GM10266 (cell line): ENCODE measurements at regions not wholly inside any gene's neighbourhood (a gene's known extent, or its start where the extent isn't known, plus 50 kb on each side); places are given as distances from the start of the nearest gene placed in this dataset.

ENCODE experiments used
- DNase-seq: peaks from one replicate; pipeline ENCODE4 v3.0.0; 2012; ENCODE audit errors: extremely low spot score
- CTCF ChIP-seq: IDR thresholded peaks from 2 replicates; pipeline ENCODE4 v1.5.1; 2012; ENCODE audit warnings: mild to moderate bottlenecking, low read depth; ENCODE audit not compliant: control insufficient read depth, insufficient read depth; ENCODE audit errors: missing control alignments

- DNase-seq, result no peak
- TF ChIP-seq CTCF, result no peak
Measured at GRCh38 chr3:102017784-102018183, 168.5 kb downstream of the NFKBIZ start.

GRCh38 chr3:102018551-102018950 lies 169.2 kb downstream of the NFKBIZ start:
- DNase-seq, result no peak
- no peak for TF ChIP-seq CTCF

DNA sequence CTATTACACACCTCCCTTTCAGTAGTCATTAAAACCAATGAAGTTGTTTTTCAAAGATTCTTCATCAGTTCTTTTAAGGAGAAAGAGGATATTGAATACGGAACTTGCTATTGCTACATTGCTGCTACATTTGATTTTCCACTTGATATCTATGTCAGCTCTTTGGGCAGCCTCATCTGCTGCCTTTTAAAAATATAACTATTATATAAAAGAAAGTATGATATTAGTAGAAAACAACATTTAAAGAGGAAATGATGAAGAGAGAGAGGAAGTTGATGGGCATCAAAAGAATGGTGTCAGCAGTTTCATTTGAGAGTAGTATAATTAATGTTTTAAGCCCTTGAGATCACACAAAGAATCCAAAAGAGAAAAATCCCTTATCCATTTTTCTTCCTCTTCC lies 171.4 kb downstream of the NFKBIZ start:
- DNase-seq, result no peak
- TF ChIP-seq CTCF, result no peak

DNA sequence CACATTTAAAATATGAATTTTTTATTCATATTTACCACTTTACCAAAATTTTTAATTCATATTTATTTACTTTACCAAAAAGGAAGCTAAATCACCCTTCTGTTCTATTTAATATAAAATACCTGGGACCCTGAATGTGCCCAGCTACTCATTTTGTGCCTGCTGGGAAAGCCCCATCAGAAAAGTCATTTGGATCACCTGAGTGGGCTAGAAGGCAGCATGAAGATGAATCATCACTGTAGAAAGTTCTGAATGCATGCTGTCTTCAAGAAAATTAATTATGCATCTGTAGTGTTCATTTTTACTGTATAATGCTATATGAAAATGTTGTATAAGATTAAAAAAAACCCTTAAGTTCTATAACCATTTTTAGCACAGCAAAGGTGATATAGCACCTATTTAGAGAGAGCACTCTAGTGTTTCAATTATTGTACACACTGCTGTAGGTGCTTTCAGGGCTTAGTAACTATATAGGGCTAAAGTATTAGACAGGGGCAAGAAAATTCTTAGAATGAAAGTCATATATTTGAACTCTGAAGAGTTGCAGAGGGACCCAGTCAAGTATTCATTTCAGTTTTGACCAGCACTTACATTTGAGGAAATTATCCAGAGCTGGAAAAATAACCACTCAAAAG lies 175.1 kb downstream of the NFKBIZ start:
- TF ChIP-seq CTCF, result no peak
- no peak for DNase-seq

- TF ChIP-seq CTCF, result no peak
- DNase-seq, result no peak
Measured at GRCh38 chr3:102025606-102026270, 176.4 kb downstream of the NFKBIZ start.

- no peak for DNase-seq
- no peak for TF ChIP-seq CTCF
Measured at GRCh38 chr3:102026656-102027055, 177.3 kb downstream of the NFKBIZ start.

DNA sequence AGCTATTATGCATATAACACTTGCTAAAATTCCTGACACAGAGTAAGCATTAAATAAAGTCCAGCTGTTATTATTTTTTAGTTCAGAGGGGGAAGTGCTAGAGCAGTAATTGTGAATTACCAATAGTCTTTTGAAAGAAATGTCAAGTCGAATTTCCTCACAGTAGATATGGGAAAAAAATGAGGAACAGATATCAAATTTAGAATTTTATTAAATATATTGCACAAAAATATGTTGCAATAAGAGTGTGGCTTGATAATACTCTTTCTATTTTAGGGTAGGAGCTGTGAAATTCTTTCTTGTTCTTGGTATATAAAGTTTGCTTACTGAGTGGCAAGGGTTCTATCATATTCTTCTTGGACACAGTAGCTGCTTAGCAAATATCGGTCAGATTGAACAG lies 181.3 kb downstream of the NFKBIZ start:
- no peak for TF ChIP-seq CTCF

More for the DNA sequence above, 181.3 kb downstream of the NFKBIZ start:
- no peak for DNase-seq
